Gastroesophageal sphincter (tissue), 3 donors: ENCODE measurements at regions not wholly inside any gene's neighbourhood (a gene's known extent, or its start where the extent isn't known, plus 50 kb on each side); places are given as distances from the start of the nearest gene placed in this dataset.

Experiments used
- CTCF ChIP-seq, 4 experiments: fragments of 200-600 bp in 2 of 4; fragments of 450-650 bp in 2 of 4; sonication (generic) in 1 of 4; IDR thresholded peaks; one replicate each; pipeline ENCODE4 v1.5.1; 2017 to 2019; ENCODE audit warnings: antibody characterized with exemption in 4 of 4, mild to moderate bottlenecking in 2 of 4, moderate library complexity in 2 of 4
- POLR2A ChIP-seq, 2 donors: fragments of 450-650 bp; IDR thresholded peaks; one replicate each; pipeline ENCODE4 v1.6.1; 2017; ENCODE audit warnings: antibody characterized with exemption in 2 of 2, mild to moderate bottlenecking in 2 of 2, moderate library complexity in 1 of 2

- TF ChIP-seq CTCF (IDR thresholded peaks at IDR 0.05) = no peak
- TF ChIP-seq POLR2A (IDR thresholded peaks at IDR 0.05) = no peak
These were observed 128.5 kb downstream of the SPRY1 start for GRCh38 chr4:123524958-123525628.
